NCI-H2196 (cell line): ENCODE measurements at regions not wholly inside any gene's neighbourhood (a gene's known extent, or its start where the extent isn't known, plus 50 kb on each side); places are given as distances from the start of the nearest gene placed in this dataset.
A peak's percentile ranks its signal among the peaks of the same experiment; 100 is the strongest.

Experiments
- DNase-seq: peaks from one replicate; lab custom pipeline; 2025; ENCODE audit not compliant: unreplicated experiment; lab: John Stamatoyannopoulos, UW

DNA sequence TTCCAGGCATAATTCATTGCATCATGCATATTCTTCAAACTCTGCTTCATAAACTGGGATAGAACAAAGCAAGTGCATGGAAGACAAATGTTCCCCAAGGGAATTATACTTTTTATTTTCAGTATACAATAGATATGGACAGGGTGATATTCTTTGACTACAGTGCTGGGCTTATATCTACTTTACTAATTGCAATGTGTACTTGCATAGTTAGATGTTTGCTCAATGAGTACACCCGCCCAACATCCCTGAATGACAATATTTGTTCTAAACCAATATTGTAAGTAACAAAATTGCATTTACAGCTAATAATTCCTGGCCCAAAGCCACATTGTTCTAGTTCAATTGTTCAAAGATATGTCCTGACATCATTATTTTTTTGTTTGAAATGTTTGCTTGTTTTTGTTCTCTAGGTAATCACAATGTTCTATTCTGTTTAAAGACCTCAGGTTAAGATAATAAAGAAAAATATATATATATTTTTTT is 171.4 kb downstream of the PTN start:
- no peak for DNase-seq

DNA sequence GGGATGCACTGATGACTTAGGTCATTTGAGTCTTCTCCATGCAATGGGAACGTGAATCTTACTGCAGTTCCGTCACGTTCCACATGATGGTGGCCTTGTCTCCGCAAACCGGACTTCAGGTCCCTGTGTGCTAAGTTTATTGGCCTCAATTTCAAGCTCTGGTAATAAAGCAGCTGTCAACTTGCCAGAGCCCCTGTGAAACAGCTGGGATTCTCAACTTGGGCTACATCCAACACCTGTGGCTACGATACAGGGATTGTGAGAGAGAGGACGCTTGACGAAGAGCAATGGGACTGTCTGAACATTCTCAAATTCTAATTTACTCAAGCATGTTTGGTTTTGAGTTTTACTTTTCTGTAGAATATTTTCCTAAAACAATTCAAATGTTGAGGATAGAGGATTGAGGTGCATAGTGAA is 174.2 kb downstream of the PTN start:
- peak; percentile 88 for DNase-seq

DNA sequence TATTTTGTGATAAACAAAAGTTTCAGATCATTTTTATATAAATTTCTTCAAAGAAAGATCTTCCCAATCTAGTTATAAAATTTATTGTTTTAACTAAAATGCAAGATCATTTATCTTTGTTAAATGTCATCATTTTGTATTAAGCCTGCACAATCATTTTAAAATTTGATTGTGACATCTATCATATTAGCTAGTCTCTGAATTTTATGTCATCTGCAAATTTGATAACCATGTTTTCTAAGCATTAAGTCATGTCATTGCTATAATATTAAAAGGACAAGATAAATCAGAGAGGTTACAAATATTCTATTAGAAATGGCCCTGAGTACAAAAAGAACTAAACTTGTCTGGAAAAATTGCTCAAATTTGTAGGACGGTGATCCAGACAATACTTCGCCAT is 175.9 kb downstream of the PTN start:
- DNase-seq: no peak

DNA sequence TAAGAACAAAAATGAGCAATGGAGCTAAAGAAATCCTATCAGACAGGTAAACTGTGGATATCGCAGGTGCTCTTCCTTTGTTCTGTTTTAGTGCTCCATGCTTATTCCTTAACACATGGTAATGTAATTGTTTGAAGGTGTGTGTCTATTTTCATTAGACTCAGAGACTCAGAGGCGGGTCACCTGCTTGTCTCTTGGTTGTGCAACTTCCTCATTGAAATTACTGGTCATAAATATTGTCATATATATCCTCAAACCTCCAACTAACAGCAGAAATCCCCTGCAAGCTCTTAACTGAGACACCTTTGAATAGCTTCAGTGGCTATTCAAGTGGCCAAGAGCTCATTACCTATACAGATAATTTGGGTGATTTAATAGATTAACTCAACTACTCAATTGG is 177.2 kb downstream of the PTN start:
- DNase-seq: no peak

DNA sequence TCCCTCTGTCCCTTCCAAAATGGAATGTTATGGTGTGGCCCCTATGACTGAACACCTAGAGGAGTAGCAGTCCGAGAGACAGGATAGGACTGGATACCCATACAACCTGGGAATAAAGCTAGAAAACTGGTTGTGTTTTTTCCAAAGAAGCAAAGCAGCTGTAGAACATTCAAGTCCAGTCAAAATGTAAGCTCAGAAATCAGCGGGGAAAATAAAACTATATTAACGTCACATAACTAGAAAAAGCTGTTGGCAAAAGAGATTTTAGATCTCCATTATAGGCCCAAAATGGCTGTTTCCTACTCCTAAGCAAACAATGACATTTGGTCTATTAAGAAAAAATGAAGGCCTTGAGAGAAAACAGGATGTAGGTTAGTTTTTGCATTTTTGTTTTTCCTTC is 177.7 kb downstream of the PTN start:
- DNase-seq: no peak

DNA sequence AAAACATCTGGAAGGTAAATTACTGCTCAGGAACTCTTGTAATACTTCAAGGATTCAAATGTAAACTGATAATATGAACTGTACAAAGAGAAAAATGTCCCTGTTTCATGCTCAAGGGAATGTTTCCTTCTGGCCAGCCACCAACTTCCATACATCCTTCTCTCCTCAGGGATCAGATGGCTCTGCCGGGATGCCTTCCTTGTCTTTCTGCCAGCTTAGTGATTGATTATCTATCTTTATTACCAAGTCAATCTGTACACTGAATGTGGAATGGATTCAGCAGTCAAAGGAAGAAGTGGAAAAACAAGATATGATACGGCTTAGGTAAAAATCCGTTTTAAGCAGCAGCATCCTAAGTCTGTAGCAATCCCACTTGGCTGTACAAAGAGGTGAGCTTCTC is 178.3 kb downstream of the PTN start:
- DNase-seq: no peak

DNA sequence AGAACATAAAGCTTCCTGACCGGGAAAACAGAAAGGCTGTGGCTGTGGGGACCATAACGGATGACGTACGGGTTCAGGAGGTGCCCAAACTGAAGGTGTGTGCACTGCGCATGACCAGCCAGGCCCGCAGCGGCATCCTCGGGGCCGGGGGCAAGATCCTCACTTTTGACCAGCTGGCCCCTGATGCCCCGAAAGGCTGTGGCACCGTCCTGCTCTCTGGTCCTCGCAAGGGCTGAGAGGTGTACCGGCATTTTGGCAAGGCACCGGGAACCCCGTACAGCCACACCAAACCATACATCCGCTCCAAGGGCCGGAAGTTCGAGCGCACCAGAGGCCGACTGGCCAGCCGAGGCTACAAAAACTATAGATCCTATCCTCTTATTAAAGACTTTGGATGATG is 179.3 kb downstream of the PTN start:
- no peak for DNase-seq

DNA sequence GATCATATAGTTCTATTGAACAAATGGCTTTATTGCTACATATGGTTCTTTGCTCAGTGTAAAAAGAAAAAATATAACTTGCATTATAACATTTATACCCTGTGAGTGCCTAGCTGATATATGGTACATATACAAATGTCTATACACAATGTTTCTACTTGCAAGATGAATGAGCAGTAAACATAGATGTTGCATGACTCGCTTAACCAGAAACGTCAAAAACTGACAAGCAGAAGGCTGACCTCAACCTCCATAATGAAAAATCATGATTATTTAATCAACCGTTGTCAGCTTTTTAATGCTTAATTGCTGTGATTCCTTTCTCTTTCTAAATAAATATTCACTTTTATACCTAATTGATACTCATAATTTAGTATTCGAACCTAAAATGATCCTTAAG is 183.3 kb downstream of the PTN start:
- DNase-seq: no peak

DNA sequence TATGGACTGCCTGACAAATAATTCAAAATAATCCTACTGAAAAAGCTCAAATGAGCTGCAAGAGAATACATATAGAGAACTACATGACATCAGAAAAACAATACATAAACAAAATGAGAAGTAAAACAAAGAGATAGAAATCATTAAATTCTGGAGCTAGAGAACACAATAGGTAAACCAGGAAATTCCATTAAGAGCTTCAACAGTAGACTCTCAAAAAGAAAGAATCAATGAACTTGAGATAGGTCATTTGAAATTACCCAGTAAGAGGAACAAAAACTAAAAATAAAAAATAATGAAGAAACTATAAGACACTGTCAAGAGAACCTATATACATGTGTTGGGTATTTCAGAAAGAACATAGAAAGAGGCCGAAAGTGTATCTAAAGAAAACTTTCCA is 186.3 kb downstream of the PTN start:
- no peak for DNase-seq

DNA sequence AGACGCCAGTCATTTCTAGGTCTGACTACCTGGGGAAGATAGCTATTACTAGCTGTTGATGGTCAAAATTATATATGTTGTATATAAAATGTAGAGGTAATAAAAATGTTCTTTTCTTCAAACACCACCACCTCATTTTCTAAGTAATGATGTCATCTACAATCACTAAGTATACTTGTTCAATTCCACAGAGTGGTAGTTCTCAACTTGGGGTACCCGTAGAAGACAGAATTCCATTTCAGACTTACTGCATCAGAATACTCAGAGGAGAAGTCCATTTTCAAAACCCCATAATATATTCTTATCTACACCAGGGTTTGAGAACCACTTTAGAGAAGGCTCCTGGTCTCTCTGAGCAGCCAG is 191.9 kb downstream of the PTN start:
- DNase-seq: no peak

DNA sequence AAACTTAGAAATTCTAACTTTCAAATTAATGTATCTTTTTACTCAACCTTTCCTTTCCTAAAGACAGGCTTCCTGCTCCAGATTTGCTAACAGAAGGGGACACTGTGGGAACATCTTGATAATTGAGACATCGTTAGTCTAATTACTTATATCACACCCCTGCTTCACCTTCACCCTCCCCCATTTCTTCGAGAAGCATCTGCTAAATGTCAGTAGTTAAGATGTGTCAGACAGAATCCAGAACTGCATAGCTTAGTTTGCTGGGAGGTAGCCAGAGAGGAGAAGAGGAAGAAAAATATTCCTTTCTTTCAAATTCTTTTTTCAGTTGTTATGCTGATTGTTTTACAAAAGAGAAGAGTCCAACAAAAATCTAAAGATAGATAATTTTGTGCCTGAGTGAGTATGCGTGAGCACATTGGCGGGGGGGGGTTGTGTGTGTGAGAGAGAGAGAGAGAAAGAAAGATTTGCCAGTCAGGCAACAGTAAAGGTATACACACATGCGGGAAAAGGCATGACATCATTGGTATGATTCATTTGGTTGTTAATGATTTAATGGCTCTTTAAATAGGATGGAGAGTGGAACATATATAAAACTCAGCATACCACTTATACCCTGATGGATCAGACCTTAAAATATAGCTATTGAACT is 192.4 kb downstream of the PTN start:
- no peak for DNase-seq

DNA sequence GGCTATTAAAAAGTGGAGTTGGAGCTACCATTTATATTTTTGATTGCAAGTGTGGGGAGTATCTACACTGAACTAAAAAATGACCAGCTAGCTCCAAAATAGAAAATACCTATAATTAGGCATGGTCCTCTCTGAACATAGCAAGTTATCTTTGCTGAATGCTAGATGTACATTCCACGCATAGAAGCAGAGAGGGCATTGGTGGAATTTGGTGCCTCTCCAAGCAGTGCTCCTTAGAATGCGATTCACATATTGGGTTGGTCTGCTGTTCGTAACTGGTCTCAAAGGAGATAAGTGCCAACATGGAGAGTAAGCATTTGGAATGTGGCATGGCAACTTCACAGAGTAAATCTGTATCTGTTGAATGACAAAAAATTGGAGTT is 196.2 kb downstream of the PTN start:
- no peak for DNase-seq

DNA sequence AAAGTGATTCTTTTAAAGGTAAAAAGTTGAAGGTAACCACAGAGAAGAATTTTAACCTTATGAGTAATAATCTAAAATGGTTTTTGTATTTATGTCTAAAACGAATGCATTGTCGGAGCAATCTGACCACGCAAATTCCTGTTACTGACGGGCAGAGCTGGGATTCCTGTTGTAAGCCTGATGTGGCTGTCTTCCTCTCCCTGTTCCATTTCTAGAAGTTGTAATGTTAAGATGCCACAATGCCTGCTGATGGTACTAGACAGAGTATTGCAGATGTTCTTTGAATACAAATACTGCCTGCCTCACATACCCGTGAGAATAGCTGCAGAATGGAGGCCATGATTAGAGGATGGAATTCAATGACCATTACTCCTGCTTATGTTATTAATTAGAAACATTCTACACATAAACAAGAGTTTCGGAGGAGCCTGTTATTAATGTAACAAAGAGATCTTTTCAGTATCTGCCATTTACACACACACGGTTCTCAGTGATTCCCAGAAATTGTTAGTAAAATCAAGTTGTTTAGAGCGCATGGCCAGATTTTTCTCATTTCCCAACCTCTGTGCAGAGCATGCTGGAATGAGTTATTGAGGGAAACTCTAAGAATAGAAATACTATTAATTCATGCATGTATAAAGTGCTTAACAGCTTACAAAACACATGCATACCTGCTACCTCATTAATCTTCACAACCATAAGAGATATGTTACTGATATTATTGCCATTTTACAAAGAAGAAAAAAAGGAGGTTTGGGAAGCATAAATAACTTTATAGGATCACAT is 196.8 kb downstream of the PTN start:
- DNase-seq: no peak

DNA sequence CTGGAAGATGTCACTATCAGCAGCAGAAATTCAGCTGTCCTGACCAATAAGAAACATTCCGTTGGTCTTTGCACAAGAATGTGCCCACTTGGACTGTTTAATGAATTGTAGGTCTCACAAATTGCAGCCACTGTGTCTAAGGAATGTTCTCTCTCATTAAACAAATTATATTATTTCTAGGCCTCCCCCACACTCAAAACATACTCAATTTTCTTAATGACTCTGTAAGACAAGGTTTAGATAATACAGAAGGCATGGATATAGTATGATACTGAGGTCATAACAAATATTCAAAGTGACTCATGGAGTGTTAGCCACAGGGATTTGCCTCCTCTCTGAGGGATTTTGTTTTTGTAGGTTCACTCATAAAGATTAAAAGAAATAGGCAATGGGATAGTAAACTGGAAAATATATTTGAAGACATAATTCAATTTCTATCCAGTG is 197.5 kb downstream of the PTN start:
- no peak for DNase-seq

DNA sequence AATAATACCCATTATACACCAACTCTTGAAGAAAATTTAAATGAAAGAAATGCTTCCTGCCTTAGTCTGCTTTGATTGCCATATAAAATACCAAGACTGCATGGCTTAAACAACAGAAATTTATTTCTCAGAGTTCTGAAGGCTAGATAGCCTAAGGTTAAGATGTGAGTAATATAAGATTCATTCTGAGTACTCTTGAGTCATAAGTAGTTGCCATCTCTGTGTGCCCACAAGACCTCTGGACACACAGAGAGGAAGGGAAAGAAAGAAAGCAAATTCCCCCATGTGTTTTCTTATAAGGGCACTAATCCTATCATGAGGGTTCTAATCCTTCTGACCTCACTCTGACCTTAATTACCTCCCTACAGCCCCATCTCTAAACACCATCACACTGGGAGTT is 201.2 kb downstream of the PTN start:
- DNase-seq: no peak

DNA sequence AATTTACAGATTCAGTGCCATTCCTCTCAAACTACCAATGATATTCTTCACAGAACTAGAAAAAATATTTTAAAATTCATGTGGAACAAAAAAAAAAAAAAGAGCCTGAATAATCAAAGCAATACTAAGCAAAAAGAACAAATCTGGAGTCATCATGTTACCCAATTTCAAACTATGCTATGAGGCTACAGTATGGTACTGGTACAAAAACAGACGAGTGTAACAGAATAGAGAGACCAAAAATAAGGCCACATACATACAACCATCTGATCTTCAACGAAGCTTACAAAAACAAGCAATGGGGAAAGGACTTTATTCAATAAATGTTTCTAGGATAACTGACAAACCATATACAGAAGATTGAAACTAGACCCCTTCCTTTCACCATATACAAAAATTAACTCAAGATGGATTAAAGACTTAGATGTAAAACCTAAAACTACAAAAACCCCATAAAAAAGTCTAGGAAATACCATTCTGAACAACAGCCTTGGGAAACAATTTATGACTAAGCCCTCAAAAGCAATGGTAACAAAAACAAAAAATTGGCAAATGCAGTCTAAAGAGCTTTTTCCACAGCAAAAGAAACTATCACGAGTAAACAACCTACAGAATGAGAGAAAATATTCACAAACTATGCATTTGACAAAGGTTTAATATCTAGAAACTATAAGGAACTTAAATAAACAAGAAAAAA is 207.7 kb downstream of the PTN start:
- no peak for DNase-seq

DNA sequence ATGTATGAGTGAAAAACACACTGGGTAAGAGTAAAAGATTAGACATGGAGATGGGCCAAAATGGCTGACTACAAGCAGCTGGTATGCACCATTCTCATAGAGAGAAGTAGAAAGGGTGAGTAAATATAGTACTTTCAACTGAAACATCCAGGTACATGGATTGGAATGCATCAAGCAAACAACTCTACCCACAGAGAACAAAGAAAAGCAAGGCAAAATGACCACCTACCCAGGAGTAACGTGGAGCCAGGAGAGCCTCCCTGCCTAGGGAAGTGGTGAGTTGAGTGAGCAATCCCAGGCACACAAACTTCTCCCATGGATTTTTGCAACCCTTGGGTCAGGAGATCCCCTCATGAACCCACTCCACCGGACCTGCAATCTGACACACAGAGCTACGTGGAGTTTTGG is 212.8 kb downstream of the PTN start:
- DNase-seq: no peak

DNA sequence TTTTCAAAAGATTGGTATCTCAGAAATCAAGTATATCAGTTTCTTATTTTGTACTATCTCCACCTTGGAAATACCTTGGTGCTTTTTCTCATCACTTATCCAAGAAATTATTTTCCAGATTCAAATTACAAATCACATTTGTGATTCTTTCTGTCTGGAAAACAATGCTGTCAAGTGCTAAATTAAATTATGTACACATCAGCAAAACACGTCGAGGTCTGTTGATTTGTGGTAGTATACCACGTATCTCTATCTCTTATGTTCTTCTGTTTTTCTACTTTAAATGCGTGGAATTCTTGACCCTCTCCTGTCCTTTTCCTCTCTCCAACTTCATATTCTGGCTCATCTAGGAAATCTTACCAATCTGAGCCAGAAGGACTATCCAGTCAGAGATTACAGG is 214.5 kb downstream of the PTN start:
- no peak for DNase-seq

DNA sequence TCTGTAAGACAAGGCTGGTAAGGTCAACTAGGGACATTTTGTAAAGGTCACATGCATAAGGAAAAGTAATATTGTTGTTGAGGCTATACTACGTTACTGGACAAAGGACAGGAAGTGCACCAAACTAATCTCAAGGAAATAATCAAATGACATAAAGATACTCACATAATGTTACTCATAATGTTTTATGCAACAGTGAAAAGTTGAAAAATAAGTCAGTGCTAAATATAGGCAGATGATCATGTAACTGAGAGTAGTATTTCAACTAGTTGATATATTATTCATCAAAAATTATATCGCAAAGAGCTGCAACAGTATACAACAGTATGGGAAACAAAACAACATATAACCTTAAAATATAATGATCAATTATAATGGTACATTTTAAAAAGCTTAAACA is 215.7 kb downstream of the PTN start:
- DNase-seq: no peak

DNA sequence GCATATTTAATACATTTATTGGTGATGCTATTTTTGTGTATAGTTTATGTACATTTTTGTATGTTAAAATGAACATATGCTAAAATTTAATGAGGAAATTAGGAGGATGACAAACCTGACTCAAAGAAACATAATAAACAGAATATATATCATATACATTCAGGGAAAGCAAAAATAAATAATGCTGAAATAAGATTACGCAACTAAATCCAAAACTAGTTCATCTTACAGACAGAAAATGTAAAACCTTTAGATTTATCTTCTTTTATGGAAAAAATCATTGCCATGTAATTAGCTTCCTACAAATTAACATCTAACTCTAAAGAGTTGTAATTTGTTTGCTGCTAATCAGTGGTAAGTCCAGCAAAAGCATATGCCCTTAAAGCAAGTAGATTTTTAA is 216.5 kb downstream of the PTN start:
- no peak for DNase-seq

DNA sequence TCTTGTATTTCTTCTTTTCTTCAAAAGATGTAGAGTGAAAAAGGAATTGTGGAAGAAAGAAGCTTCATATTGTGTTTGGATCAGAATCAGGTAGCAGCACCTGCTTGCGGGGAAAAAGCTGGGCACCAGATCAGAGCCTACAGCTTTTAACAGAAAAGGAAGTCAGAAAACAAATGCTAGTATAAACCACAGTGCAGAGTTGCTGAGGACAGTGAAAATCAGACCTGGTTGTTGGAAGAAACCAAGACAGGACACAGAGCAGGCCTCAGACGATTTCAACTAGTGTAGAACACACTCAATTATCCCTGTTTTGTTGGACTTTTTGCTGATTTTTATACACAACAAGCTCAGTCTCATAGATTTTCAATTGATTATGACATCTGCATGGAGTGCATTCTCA is 221.4 kb downstream of the PTN start:
- DNase-seq: no peak

DNA sequence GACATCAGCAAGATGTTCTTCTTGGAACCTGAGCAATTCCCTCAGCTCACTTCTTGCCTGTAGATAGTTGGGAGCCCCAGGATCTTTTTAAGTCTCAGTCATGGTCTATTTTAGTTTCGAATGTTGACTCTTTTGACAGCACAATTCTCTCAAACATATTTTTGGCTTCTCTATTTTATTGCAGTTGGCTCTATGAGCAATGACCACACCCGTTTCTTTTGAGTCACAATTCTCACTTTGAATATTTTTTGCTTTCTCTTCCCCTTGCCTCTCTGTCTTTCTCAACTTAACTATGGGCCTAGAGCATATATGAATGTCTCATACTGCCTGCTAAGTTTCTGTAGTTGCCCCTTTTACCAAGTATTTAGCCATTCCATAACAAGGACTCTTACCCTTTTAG is 222.8 kb downstream of the PTN start:
- no peak for DNase-seq
